NCI-H187 (cell line): ENCODE measurements at regions not wholly inside any gene's neighbourhood (a gene's known extent, or its start where the extent isn't known, plus 50 kb on each side); places are given as distances from the start of the nearest gene placed in this dataset.
A peak's percentile ranks its signal among the peaks of the same experiment; 100 is the strongest.

ENCODE experiments used
- DNase-seq, 2 experiments: peaks; one replicate each; lab custom pipeline; 2025; lab: John Stamatoyannopoulos, UW

DNA sequence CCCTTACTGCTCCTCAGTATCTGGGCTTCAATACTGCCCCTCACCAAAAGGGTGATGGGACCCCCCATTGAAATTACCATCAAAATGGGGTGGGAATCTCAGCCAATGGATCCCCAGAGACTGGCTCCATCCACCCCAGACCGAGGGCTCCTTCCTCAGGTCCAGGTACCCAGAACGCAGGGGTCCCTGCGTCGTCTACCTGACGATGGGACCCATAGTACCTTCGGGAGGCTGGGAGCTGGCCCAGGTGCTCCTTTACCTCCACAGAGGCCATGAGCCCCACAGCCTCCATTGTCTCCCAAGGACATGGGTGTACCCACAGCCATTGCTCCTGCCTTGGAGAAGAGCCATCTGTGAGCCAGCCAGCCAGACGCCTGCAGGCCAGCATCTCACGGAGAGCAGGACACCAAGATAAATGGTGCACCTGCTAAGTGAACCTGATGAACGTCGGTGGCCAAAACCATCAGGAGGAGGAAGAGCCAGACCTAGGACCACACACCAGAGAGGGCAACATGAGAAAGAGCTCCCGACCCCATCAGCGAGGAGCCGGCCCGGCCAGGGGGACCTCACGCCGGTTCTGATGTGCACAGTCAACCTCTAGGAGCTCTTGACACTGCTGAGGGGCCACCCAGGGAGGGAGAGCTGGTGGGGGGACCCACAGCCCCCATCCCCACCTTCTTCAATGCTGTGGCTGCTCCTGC is 156.8 kb upstream of the SOX1 start:
- DNase-seq: no peak

DNA sequence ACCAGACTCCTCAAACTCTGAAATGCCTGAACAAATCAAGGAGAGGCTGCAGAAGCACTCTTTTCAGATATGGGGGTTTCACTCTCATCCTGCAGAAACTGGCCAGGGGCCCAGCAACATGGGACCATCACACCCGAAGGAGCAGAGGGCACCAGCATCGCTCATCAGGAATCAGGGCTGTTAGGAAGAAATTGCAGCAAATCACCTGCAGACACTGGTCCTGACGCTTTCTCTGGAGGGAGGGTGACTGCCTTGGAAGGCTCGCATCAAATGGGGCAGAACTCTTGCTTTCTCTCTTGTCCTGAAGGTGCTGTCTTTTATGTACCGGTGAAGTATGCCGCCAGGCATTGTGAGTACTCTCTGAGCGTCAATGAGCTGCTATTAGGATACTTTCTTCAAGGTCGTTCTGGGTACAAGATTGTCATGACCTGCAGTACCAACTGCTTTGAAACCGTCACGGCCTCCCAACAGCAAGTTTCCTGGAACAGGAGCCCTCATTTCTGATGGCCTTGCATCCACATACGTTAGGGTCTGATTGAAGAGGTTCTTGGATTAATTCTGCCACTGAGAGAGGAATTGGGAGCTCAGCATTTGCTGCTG is 155.7 kb upstream of the SOX1 start:
- peak in 1 of 2 experiments; percentile 20 for DNase-seq

- no peak for DNase-seq
These were observed 155.0 kb upstream of the SOX1 start for GRCh38 chr13:111911754-111912452.

DNA sequence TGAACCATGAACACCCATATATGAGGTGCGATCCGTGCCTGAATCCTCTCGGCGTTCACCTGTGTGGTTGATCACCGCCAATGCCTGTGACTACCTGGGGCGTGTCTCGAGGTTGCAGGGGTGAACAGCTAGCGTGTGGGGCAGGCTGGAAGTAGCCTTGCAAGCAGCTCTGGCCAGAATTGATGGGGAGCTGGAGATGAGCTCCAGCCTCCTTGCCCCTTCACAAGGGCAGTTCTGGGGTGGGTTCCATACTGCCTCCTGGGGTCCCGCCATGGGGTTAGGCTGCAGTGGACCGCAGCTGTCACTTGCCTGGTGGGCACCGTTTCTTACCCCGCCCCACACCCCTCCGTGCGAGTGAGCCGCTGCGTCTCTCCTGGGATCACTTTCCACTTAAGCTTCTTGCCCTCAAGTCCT is 154.5 kb upstream of the SOX1 start:
- DNase-seq: no peak

GRCh38 chr13:111912991-111913760 is 153.8 kb upstream of the SOX1 start:
- no peak for DNase-seq

GRCh38 chr13:111913761-111914140 is 153.2 kb upstream of the SOX1 start:
- DNase-seq: no peak

DNA sequence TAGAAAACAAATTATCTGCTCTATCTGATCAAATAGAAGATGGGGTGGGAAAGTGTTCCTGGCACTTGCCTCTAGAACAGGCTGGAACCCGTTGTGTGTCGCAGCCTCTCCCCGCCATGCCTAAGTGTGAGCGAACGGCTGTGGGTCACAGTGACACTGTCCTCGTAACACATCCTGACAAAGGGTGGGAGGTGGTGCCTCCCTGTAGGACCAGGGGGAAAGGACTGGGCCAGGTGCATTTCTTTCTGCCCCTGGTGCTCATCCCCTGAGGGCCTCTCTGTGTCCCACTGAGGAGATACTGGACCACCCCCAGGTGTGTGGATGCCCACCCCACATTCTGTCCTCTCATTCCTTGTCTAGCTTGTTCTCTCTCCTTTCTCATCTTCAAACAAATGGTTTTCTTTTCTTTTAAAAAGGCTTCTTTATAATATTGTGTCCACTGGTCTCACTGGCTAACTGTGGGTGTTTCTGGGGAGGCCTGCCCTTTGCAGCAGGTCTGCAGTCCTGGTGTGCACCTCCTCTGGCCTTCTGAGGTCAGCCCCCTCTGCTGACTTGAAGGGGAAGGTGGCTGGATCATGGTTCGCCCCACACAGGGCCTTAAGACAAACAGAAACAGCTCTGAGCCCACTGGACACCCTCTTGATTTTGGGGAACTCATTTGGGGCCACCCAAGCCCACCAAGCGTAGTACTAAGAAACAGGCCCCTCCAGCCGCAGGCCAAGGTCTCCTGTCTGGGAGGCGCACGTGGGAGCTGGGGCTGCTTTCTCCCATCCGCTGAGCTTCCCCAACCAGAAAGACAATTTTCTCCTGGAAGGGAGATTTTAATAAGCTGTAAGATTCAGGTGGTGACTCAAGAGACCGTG is 152.5 kb upstream of the SOX1 start:
- no peak for DNase-seq

DNA sequence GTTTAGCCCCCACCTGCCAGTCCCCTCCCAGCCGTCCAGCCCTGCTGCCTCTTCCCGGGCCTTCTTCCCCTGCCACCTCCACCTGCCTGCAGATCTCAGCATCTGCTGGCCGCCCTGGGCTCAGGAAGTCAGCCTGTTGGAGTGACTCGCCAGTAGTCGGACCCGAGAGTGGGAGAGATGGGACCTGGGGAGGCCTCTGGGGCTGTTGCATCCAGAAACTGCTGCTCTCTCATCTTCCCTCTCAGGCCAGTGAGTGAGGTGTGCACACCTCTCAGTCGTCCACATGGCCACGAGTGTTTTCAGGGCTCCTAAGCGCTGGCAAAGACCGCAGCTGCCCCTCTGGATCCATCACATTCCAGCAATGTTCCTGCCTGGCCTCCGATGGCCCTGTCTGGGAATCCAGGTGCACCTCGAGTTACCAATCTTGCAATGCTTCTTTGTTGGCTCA is 151.8 kb upstream of the SOX1 start:
- DNase-seq: no peak

DNA sequence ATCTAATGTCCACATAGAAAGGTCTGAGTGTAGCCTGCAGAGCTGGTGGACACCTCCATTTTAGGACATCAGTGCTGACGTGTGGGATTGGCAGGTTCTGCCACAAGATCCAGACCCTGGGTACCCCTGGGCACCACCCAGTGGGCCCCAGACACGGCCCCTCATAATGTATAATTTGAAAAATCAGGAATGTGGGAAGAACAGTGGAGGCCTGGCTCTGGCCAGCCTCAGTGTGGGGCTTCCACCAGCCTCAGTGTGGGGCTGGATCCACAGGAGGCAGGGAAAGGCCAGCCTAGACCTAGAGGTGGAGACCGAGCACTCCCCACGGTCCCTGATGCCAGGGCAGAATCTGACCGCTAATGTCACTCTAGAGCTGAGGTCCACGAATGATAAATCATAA is 150.7 kb upstream of the SOX1 start:
- no peak for DNase-seq

DNA sequence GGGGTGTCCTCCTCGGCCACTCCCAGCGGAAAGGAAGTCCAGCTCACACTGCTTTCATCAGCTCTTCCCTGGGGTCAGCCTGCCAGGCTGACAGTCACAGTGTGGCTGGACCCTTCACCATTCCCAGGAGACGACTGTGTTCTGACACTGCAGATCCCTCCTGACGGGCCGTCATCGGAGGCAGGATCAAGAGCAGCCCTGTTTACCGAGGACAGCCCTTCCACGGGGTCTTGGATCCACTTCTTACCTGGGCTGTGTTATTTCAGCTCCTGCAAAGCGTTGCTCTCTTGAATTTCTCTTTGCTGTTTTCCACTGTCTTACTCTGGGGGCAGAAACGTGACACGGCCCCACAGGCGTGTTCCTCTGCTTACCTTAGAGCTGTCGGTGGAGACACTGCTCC is 149.9 kb upstream of the SOX1 start:
- no peak for DNase-seq

DNA sequence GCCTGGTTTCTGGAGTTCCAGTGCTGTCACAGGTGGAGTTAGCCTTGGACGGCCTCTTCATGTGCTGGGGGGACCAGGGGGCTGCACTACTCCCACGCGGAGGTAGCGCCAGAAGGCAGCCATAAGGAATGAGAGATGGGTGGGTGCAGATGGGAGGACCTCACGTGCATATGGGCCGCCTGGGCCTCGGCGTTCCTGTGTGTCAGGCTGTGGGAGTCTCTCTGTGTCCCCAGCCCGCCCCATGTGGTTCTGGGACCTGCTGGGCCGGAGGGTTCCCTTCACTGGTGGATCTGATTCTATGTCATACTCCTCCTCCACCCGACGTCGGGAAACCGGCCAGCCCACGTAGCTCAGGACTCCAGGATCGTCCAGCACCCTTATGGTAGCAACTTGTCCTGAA is 149.0 kb upstream of the SOX1 start:
- no peak for DNase-seq

DNA sequence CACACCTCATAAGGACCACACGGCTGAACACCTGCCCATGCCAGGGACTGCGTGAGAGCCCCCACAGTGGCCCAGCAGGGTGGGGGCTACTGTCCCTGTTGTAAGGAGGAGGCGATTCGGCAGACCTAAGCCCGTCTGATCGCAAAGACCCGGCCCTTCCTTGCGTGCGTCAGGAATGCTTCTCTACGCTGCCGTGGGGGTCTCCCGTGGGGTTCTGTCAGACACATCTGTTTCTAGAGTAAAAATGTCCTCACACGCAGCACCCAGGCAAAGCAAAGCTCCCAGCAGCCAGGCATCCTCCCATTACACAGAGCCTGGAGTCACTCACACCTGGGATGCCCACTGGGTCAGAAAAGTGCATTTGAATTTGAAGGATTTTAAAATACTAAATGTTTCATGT is 147.7 kb upstream of the SOX1 start:
- no peak for DNase-seq

DNA sequence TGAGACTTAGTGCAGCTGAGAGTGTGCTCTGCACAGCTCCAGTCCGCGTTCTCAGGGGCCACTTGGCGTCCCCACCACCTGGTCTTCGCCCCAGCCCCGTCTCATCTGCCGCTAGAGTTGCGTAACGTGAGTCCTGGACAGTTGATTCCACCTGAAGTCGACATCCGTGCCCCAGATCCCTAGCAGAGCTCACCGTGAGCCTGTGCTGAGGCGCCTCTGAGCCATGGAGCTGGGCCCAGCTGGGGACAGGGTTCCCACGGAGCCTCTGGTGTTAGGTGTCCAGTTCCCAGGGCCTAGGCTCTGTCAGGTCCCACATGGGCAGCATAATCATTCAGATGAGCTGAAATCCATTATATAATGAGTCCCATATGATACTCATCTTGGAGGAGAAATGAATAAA is 147.1 kb upstream of the SOX1 start:
- peak in 1 of 2 experiments; percentile 53 for DNase-seq

DNA sequence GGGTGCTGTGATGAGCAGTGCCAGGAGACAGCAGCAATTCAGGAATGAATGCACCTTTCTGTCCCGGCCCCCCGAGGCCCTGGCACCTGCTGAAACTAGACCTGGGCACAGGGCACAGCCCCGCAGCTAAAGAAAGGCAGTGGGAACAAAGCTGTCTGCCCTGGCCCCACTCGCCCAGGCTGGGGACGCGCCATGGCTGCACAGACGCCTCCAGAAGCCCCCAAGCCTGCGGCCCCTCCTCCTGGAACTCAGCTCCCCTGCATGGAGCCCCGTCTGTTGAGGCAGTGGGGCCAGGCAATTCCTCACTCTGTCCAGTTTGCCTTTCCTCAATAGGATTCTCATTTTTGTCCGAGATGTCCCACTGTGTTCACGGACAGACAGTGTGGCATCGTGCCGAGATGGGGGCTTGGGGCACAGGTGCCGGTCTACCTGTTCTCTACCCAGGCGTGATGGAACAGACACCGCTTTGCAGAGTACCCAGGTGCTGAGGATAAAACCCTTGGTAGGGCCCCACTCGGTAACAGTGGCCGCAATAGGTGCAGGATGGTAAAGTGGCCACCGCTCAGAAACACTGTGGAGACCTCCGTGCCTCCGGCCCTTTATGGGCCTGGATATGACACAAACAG is 146.5 kb upstream of the SOX1 start:
- no peak for DNase-seq

GRCh38 chr13:111920932-111921705 is 145.8 kb upstream of the SOX1 start:
- no peak for DNase-seq

DNA sequence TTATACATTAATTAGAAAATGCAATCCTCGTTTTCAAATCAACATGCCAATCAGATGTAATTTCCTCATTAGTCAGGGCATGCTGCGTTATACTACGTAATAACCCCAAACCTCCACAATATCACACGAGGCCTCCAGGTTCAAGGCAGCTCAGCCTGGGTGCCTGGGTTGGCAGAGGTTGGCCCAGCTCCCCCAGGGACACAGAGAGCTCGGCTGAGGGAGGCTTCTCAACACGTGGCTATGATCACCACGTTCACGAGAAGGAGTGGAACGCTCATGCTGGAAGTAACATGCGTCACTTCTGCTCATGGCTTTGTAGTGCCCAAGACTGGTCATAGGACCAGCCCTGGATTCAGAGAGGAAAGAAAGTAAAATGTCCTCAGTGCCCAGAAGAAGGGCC is 144.9 kb upstream of the SOX1 start:
- no peak for DNase-seq

DNA sequence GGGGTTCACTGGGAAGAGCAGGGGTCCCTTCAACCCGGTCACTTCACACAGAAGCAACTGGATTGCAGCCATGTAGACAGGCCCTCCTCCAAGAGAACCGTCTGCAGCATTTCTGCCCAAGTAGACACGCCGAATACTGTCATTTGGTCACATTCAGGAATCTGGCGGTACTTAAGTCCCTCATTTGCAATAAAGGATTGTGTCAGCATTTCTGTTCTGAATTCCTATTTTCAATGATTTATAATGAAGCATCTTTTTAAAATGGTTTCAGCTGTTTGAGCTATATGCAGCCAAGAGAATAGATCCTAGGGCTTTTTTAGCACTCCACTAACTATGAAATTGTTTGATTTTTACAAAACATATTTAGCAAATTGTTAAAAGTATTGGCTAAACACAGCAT is 143.5 kb upstream of the SOX1 start:
- DNase-seq: no peak

GRCh38 chr13:111923991-111924677 is 142.8 kb upstream of the SOX1 start:
- no peak for DNase-seq

- DNase-seq: no peak
These were observed 142.3 kb upstream of the SOX1 start for GRCh38 chr13:111924678-111925075.
